ENCODE measurements at regions not wholly inside any gene's neighbourhood (a gene's known extent, or its start where the extent isn't known, plus 50 kb on each side); places are given as distances from the start of the nearest gene placed in this dataset.

GRCh38 chr6:14707276-14707675, 538.6 kb upstream of the JARID2 start:
- no peak for TF ChIP-seq CTCF (IDR thresholded peaks at IDR 0.05)
- no peak for TF ChIP-seq POLR2AphosphoS5 (IDR thresholded peaks at IDR 0.05)
- TF ChIP-seq POLR2A (IDR thresholded peaks at IDR 0.05): no peak
